Stimulated activated CD8-positive, alpha-beta memory T cell treated with anti-CD3 and anti-CD28 coated beads, Interleukin-15, amount 100 ng/mL, for 4 hours (primary cell): ENCODE measurements at regions not wholly inside any gene's neighbourhood (a gene's known extent, or its start where the extent isn't known, plus 50 kb on each side); places are given as distances from the start of the nearest gene placed in this dataset.

Experiments
- DNase-seq, 2 donors: peaks; one replicate each; pipeline ENCODE4 v3.0.0-alpha.2; 2020; ENCODE audit warnings: low read depth in 2 of 2

- DNase-seq: no peak
These were observed 124.9 kb upstream of the NEBL start for GRCh38 chr10:21021843-21022594.

GRCh38 chr10:21021231-21021630, 124.1 kb upstream of the NEBL start:
- no peak for DNase-seq

- DNase-seq: no peak
These were observed 123.4 kb upstream of the NEBL start for GRCh38 chr10:21020545-21020944.

- no peak for DNase-seq
These were observed 122.3 kb upstream of the NEBL start for GRCh38 chr10:21019436-21019835.

GRCh38 chr10:21015851-21016250, 118.7 kb upstream of the NEBL start:
- no peak for DNase-seq

GRCh38 chr10:21014141-21014540, 117.0 kb upstream of the NEBL start:
- DNase-seq: no peak

- DNase-seq: no peak
These were observed 114.4 kb upstream of the NEBL start for GRCh38 chr10:21011433-21012018.

GRCh38 chr10:21010615-21011014, 113.5 kb upstream of the NEBL start:
- no peak for DNase-seq

GRCh38 chr10:21003240-21003822, 106.2 kb upstream of the NEBL start:
- DNase-seq: no peak

- DNase-seq: no peak
These were observed 105.2 kb upstream of the NEBL start for GRCh38 chr10:21002091-21002878.

- DNase-seq: no peak
These were observed 102.6 kb upstream of the NEBL start for GRCh38 chr10:20999699-21000098.

- no peak for DNase-seq
These were observed 100.9 kb upstream of the NEBL start for GRCh38 chr10:20998036-20998435.

GRCh38 chr10:20995123-20995987, 98.2 kb upstream of the NEBL start:
- no peak for DNase-seq

- no peak for DNase-seq
These were observed 96.9 kb upstream of the NEBL start for GRCh38 chr10:20993830-20994527.

GRCh38 chr10:20993389-20993788, 96.3 kb upstream of the NEBL start:
- DNase-seq: no peak

GRCh38 chr10:20991526-20991925, 94.4 kb upstream of the NEBL start:
- DNase-seq: no peak

- no peak for DNase-seq
These were observed 93.5 kb upstream of the NEBL start for GRCh38 chr10:20990604-20991003.

- DNase-seq: no peak
These were observed 91.4 kb upstream of the NEBL start for GRCh38 chr10:20988357-20988983.

- no peak for DNase-seq
These were observed 88.9 kb upstream of the NEBL start for GRCh38 chr10:20986049-20986448.

GRCh38 chr10:20984662-20985061, 87.6 kb upstream of the NEBL start:
- no peak for DNase-seq
